Activated CD8-positive, alpha-beta memory T cell treated with anti-CD3 and anti-CD28 coated beads, Interleukin-2, amount 10 ng/mL, durations not matched to agents 7 days and 5 days (primary cell): ENCODE measurements at regions not wholly inside any gene's neighbourhood (a gene's known extent, or its start where the extent isn't known, plus 50 kb on each side); places are given as distances from the start of the nearest gene placed in this dataset.

Experiments
- ATAC-seq: fragments of 150-1000 bp; cut with Tn5 transposase; one replicate; pipeline ENCODE4 v1.10.0; 2021; ENCODE audit warnings: moderate library complexity
- CTCF ChIA-PET: fragments of 350-600 bp; sonication (Branson Sonifier 250); formaldehyde crosslinking; loops from one replicate; lab custom pipeline; 2021; ENCODE audit warnings: antibody characterized with exemption; lab: Charles Lee
- DNase-seq: peaks from one replicate; pipeline ENCODE4 v3.0.0-alpha.2; 2020
- H3K27ac Mint-ChIP-seq: one replicate; pipeline ENCODE4 v1.8.0; 2021; ENCODE audit warnings: mild to moderate bottlenecking, mixed read lengths
- H3K27me3 Mint-ChIP-seq: one replicate; pipeline ENCODE4 v1.8.0; 2021; ENCODE audit warnings: mixed read lengths
- H3K36me3 Mint-ChIP-seq: one replicate; pipeline ENCODE4 v1.8.0; 2021; ENCODE audit warnings: mild to moderate bottlenecking, mixed read lengths
- H3K4me1 Mint-ChIP-seq: one replicate; pipeline ENCODE4 v1.8.0; 2021; ENCODE audit warnings: mixed read lengths
- H3K4me3 Mint-ChIP-seq: one replicate; pipeline ENCODE4 v1.8.0; 2021; ENCODE audit warnings: mild to moderate bottlenecking, moderate library complexity, mixed read lengths
- H3K9me3 Mint-ChIP-seq: one replicate; pipeline ENCODE4 v1.8.0; 2022; ENCODE audit warnings: low read depth, mixed read lengths

- no peak for ATAC-seq
- no peak for DNase-seq
- peaks cover 5% of the 10 kb centered on the region for H3K9me3 Mint-ChIP-seq
- CTCF ChIA-PET, result no interaction called here
- H3K27ac Mint-ChIP-seq, result no peak overlapping the region
- no peak overlapping the region for H3K4me3 Mint-ChIP-seq
- H3K4me1 Mint-ChIP-seq, result no peaks in the 10 kb centered on the region
- H3K27me3 Mint-ChIP-seq, result peaks cover 6% of the 10 kb centered on the region
- peaks cover 2% of the 10 kb centered on the region for H3K36me3 Mint-ChIP-seq
These were observed 78.1 kb upstream of the PTHLH start for GRCh38 chr12:28050606-28051005.

GRCh38 chr12:28051516-28052354, 79.2 kb upstream of the PTHLH start:
- no peak for ATAC-seq
- CTCF ChIA-PET, result no interaction called here
- Mint-ChIP-seq H3K27me3 (peaks cover 6% of the 10 kb centered on the region), H3K4me1 (no peaks in the 10 kb centered on the region), H3K36me3 (no peaks in the 10 kb centered on the region), H3K9me3 (peaks cover 2% of the 10 kb centered on the region), H3K27ac (no peak overlapping the region), H3K4me3 (no peak overlapping the region)
- DNase-seq, result no peak

GRCh38 chr12:28053564-28053963, 81.0 kb upstream of the PTHLH start:
- no peak overlapping the region for H3K4me3 Mint-ChIP-seq
- CTCF ChIA-PET, result no interaction called here
- DNase-seq, result no peak
- H3K4me1 Mint-ChIP-seq, result no peaks in the 10 kb centered on the region
- H3K36me3 Mint-ChIP-seq, result no peaks in the 10 kb centered on the region
- H3K27me3 Mint-ChIP-seq, result peaks cover 11% of the 10 kb centered on the region
- H3K27ac Mint-ChIP-seq, result no peak overlapping the region
- ATAC-seq, result no peak
- H3K9me3 Mint-ChIP-seq, result no peaks in the 10 kb centered on the region

GRCh38 chr12:28054583-28054982, 82.0 kb upstream of the PTHLH start:
- Mint-ChIP-seq H3K27me3 (peaks cover 9% of the 10 kb centered on the region), H3K9me3 (no peaks in the 10 kb centered on the region), H3K36me3 (no peaks in the 10 kb centered on the region), H3K4me1 (no peaks in the 10 kb centered on the region), H3K27ac (no peak overlapping the region), H3K4me3 (no peak overlapping the region)
- ATAC-seq, result no peak
- no peak for DNase-seq
- CTCF ChIA-PET, result no interaction called here

DNA sequence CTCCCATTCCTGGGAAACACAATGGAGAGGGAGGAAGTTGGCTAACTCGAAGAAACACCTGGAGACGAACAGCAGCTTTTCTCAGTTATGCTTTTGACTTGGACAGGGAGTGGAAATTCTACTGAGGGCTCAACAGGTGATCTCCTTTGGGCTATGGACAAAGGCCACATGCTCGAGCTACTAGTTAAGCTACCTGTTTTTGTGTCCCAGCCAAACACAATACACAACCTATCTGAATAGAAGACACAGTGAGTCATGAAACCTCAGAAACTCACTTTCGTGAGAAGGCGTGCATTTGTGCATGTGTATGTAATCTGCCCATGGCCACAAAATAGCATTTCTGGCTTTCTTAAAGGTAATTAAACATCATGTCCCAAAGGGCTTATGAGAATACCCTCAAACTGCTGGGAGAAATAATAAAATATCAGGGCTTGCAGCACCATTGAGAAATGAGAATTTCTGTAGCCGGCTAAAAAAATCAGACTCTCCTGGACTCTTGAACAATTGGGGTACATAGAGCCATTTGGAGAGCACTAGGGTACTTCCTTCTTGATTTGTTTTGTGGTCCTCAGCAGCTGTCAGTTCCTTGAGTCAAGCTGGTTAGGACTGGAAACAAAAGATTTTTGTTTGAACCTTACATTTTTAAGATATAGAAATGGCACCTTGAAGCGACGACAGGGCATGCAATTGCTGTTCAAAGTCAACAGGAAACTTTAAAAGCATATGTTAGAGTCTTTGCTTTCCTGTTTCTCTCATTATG, 85.5 kb upstream of the PTHLH start:
- CTCF ChIA-PET, result no interaction called here
- Mint-ChIP-seq H3K9me3 (no peaks in the 10 kb centered on the region), H3K27ac (no peak overlapping the region), H3K27me3 (peaks cover 16% of the 10 kb centered on the region), H3K4me1 (no peaks in the 10 kb centered on the region), H3K4me3 (no peak overlapping the region), H3K36me3 (no peaks in the 10 kb centered on the region)
- ATAC-seq, result no peak
- no peak for DNase-seq

- no peaks in the 10 kb centered on the region for H3K9me3 Mint-ChIP-seq
- no peak for DNase-seq
These were observed 86.7 kb upstream of the PTHLH start for GRCh38 chr12:28059220-28059619.

DNA sequence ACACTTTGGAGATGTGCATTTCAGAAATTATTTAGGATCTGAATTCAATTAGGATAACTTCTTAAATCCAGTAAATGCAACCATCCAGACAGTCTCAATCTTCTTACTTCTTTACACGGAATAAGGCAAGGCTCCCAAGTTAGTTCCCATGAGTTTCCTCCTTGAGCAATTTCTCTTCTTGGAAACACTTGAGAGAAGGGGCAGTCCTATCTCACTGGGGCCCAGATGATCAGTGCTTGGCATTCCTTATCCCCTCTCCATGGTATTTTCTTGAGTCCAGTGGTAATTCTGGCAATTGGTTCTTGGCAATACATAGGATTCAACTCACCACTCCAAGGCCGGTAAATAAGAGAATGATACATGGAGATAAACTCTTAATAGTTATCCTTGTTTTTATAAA, 87.1 kb upstream of the PTHLH start:
- Mint-ChIP-seq H3K9me3 (no peaks in the 10 kb centered on the region), H3K27me3 (peaks cover 16% of the 10 kb centered on the region), H3K4me1 (peaks cover under 1% of the 10 kb centered on the region), H3K27ac (no peak overlapping the region), H3K4me3 (no peak overlapping the region), H3K36me3 (no peaks in the 10 kb centered on the region)
- ATAC-seq (no peak), DNase-seq (no peak)
- CTCF ChIA-PET, result no interaction called here

More at GRCh38 chr12:28059220-28059619, 86.7 kb upstream of the PTHLH start:
- Mint-ChIP-seq H3K27ac (no peak overlapping the region), H3K4me1 (no peaks in the 10 kb centered on the region), H3K36me3 (no peaks in the 10 kb centered on the region), H3K4me3 (no peak overlapping the region), H3K27me3 (peaks cover 16% of the 10 kb centered on the region)
- CTCF ChIA-PET, result no interaction called here
- no peak for ATAC-seq

GRCh38 chr12:28060871-28061270, 88.3 kb upstream of the PTHLH start:
- no peaks in the 10 kb centered on the region for H3K36me3 Mint-ChIP-seq
- DNase-seq (no peak), ATAC-seq (no peak)
- no peak overlapping the region for H3K27ac Mint-ChIP-seq
- peaks cover 14% of the 10 kb centered on the region for H3K27me3 Mint-ChIP-seq
- H3K4me1 Mint-ChIP-seq, result peaks cover 12% of the 10 kb centered on the region
- H3K4me3 Mint-ChIP-seq, result no peak overlapping the region
- H3K9me3 Mint-ChIP-seq, result no peaks in the 10 kb centered on the region
- CTCF ChIA-PET, result no interaction called here

DNA sequence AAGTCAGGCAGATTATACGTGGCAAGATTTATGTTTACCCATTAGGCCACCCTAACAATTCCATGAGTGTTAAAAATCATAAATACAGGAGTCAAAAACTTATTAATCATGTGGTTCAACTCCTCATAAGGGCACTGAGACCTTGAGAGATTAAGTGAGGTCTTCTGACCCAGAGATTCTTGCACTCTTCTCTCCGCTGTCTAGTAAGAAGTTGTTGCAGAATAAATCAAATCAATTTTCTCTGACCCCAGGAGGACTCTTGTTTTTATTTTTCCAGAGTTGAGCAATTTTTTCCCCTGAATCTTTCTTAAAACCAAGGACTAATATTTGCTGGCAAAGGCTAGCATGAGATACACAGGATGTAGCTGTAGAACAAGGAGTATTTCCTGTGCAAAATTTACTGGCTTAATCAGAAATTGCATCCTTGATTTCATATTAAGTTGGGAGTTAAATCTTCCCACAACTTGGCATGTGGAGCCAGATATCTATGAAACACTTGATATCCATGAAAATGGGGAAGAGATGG, 90.9 kb upstream of the PTHLH start:
- no peak for DNase-seq
- no peak overlapping the region for H3K27ac Mint-ChIP-seq
- ATAC-seq, result no peak
- no peaks in the 10 kb centered on the region for H3K36me3 Mint-ChIP-seq
- no peak overlapping the region for H3K4me3 Mint-ChIP-seq
- peaks cover 8% of the 10 kb centered on the region for H3K27me3 Mint-ChIP-seq
- peaks cover 28% of the 10 kb centered on the region for H3K4me1 Mint-ChIP-seq
- no peaks in the 10 kb centered on the region for H3K9me3 Mint-ChIP-seq
- CTCF ChIA-PET, result no interaction called here

- no peaks in the 10 kb centered on the region for H3K9me3 Mint-ChIP-seq
- ATAC-seq (peak; percentile 64), DNase-seq (no peak)
- peaks cover 30% of the 10 kb centered on the region for H3K4me1 Mint-ChIP-seq
- no peak overlapping the region for H3K27ac Mint-ChIP-seq
- CTCF ChIA-PET, result no interaction called here
- H3K27me3 Mint-ChIP-seq, result peaks cover 10% of the 10 kb centered on the region
- H3K4me3 Mint-ChIP-seq, result no peak overlapping the region
- no peaks in the 10 kb centered on the region for H3K36me3 Mint-ChIP-seq
These were observed 92.8 kb upstream of the PTHLH start for GRCh38 chr12:28065374-28065773.

DNA sequence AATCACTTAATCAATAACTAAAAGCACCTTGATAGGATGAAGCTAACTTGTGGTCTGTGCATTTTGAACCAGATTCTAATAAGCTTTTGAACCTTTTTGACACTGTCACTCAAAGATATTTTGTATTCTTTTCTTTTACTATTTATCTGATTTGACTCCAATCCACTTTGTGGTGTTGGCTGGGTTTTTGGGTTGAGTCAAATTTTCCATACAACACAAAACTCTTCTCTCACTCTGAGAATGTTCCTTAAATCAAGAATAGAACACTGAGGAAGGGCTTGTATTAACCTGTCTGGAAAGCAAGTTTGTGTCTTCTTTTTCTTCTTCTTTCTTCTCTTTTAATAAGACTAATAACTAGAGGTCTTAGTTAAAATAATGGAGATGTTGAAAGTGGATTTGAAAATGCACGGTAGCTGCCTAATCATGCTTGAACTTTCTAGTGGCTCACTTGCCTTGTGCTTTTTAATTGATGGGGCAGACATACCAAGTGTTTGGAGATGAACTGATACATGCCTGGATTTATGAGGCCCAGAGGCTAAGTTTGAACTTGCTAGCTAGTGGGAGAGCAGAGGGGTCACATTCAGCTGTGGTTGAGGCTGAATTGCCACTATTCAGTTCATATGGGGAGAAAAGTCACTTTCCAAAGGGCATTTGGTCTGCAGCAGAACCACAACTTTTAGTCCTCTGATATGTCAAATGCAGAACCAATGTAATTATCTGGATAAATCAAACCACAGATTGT, 93.5 kb upstream of the PTHLH start:
- H3K27me3 Mint-ChIP-seq, result peaks cover 7% of the 10 kb centered on the region
- no peaks in the 10 kb centered on the region for H3K36me3 Mint-ChIP-seq
- peaks cover 30% of the 10 kb centered on the region for H3K4me1 Mint-ChIP-seq
- no peak overlapping the region for H3K4me3 Mint-ChIP-seq
- no peak overlapping the region for H3K27ac Mint-ChIP-seq
- CTCF ChIA-PET, result no interaction called here
- DNase-seq, result no peak
- H3K9me3 Mint-ChIP-seq, result no peaks in the 10 kb centered on the region
- no peak for ATAC-seq

DNA sequence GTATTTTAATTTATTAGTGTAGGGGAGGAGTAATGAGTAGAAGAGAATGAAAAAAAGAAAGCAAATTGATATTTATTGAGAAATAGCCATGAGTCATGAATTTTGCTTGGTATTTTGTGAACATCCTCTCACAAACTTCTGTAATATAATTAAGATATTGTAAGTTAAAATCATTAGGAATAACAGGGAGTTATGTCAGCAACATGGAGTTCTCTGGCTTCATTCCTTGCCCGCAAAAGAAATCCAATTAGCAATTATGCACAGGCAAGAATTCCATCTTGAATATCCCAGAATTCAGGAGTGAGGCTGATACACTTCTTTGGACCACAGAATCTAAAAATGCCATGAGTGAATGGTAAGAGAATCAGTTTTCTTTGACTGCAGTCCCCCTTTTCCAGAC, 94.3 kb upstream of the PTHLH start:
- no peak overlapping the region for H3K27ac Mint-ChIP-seq
- peaks cover 2% of the 10 kb centered on the region for H3K9me3 Mint-ChIP-seq
- no peak for ATAC-seq
- no peak overlapping the region for H3K4me3 Mint-ChIP-seq
- H3K27me3 Mint-ChIP-seq, result peaks cover 5% of the 10 kb centered on the region
- DNase-seq, result no peak
- H3K36me3 Mint-ChIP-seq, result no peaks in the 10 kb centered on the region
- H3K4me1 Mint-ChIP-seq, result peaks cover 30% of the 10 kb centered on the region
- CTCF ChIA-PET, result no interaction called here

GRCh38 chr12:28068467-28068866, 95.9 kb upstream of the PTHLH start:
- CTCF ChIA-PET, result no interaction called here
- H3K4me1 Mint-ChIP-seq, result peaks cover 30% of the 10 kb centered on the region
- H3K27me3 Mint-ChIP-seq, result peaks cover 3% of the 10 kb centered on the region
- no peak overlapping the region for H3K27ac Mint-ChIP-seq
- ATAC-seq (no peak), DNase-seq (no peak)
- H3K36me3 Mint-ChIP-seq, result no peaks in the 10 kb centered on the region
- H3K9me3 Mint-ChIP-seq, result peaks cover 4% of the 10 kb centered on the region
- H3K4me3 Mint-ChIP-seq, result no peak overlapping the region
